Stimulated activated CD4-positive, alpha-beta T cell treated with anti-CD3 and anti-CD28 coated beads, Interleukin-1b, Interleukin-23, amount 100 ng/mL, for 4 hours (primary cell): ENCODE measurements at regions not wholly inside any gene's neighbourhood (a gene's known extent, or its start where the extent isn't known, plus 50 kb on each side); places are given as distances from the start of the nearest gene placed in this dataset.

ENCODE experiments used
- DNase-seq, 2 donors: peaks; one replicate each; pipeline ENCODE4 v3.0.0-alpha.2; 2020; ENCODE audit warnings: low read depth in 2 of 2

- DNase-seq: no peak
Measured at GRCh38 chr2:2744958-2745715, 414.1 kb upstream of the MYT1L start.

- no peak for DNase-seq
Measured at GRCh38 chr2:2744107-2744506, 413.0 kb upstream of the MYT1L start.

- DNase-seq: no peak
Measured at GRCh38 chr2:2743164-2743571, 412.1 kb upstream of the MYT1L start.

GRCh38 chr2:2742726-2743125 is 411.7 kb upstream of the MYT1L start:
- no peak for DNase-seq

- DNase-seq: no peak
Measured at GRCh38 chr2:2740238-2740775, 409.2 kb upstream of the MYT1L start.

- no peak for DNase-seq
Measured at GRCh38 chr2:2739231-2739795, 408.2 kb upstream of the MYT1L start.

GRCh38 chr2:2738684-2739083 is 407.6 kb upstream of the MYT1L start:
- no peak for DNase-seq

GRCh38 chr2:2738276-2738675 is 407.2 kb upstream of the MYT1L start:
- DNase-seq: no peak

- no peak for DNase-seq
Measured at GRCh38 chr2:2735041-2735440, 404.0 kb upstream of the MYT1L start.

GRCh38 chr2:2734308-2734707 is 403.2 kb upstream of the MYT1L start:
- no peak for DNase-seq

GRCh38 chr2:2733818-2734217 is 402.7 kb upstream of the MYT1L start:
- DNase-seq: no peak

GRCh38 chr2:2732331-2733119 is 401.4 kb upstream of the MYT1L start:
- DNase-seq: no peak

- no peak for DNase-seq
Measured at GRCh38 chr2:2731816-2732284, 400.8 kb upstream of the MYT1L start.

- DNase-seq: no peak
Measured at GRCh38 chr2:2731101-2731815, 400.2 kb upstream of the MYT1L start.

GRCh38 chr2:2730301-2730833 is 399.3 kb upstream of the MYT1L start:
- no peak for DNase-seq

GRCh38 chr2:2729246-2729645 is 398.2 kb upstream of the MYT1L start:
- DNase-seq: no peak

GRCh38 chr2:2728635-2729034 is 397.6 kb upstream of the MYT1L start:
- DNase-seq: no peak

- DNase-seq: no peak
Measured at GRCh38 chr2:2727876-2728511, 396.9 kb upstream of the MYT1L start.

- DNase-seq: no peak
Measured at GRCh38 chr2:2726163-2726562, 395.1 kb upstream of the MYT1L start.

- DNase-seq: no peak
Measured at GRCh38 chr2:2723064-2723463, 392.0 kb upstream of the MYT1L start.

- DNase-seq: no peak
Measured at GRCh38 chr2:2721296-2721835, 390.3 kb upstream of the MYT1L start.
